Activated effector memory CD4-positive, alpha-beta T cell treated with Interleukin-2 at 50 U/mL for 16 hours (primary cell): ENCODE measurements at regions not wholly inside any gene's neighbourhood (a gene's known extent, or its start where the extent isn't known, plus 50 kb on each side); places are given as distances from the start of the nearest gene placed in this dataset.

Experiments used
- DNase-seq: peaks from one replicate; pipeline ENCODE4 v3.0.0-alpha.2; 2020

DNA sequence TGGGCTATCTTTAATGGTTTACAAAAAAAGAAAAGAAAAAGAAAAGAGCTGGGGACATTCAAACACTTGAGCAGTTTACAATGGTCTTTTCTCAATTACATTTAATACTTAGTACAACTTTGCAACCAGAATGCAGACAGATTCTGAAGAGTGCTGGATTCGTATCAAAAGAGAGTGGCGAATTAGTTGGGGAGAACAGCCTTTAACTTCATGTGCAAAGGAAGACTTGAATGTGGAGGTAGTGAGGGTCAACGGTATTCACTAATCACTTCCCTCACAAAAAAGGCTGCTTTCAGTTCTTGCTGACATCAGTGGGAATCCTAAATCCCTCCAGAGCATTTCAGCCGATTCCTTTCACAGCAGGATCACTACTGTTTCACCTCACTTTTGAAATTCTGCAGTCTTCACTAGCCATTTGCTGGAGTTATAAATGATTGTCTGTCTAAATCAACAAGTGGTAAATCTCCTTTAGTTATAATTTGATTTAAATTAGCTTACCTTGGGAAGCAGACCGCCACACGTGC is 323.0 kb upstream of the SEMA6D start:
- DNase-seq: no peak

DNA sequence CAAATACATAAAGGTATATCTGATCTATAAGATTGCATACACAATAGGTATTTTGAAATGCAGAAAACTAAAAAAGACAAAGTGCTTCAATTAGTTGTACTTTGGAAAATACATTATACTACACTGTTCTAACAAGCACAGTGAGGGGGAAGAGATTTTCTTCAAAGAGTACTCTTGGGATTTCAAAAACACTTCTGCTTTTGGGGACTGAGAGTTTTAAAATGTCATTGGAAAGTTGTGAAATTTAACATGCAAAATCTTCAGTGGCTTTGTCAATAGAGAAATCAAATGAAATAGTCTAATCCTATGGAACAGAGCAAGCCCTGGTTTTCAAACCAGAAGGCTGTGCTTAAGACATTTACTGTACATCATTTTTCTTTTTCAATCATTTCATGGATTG is 322.2 kb upstream of the SEMA6D start:
- no peak for DNase-seq

DNA sequence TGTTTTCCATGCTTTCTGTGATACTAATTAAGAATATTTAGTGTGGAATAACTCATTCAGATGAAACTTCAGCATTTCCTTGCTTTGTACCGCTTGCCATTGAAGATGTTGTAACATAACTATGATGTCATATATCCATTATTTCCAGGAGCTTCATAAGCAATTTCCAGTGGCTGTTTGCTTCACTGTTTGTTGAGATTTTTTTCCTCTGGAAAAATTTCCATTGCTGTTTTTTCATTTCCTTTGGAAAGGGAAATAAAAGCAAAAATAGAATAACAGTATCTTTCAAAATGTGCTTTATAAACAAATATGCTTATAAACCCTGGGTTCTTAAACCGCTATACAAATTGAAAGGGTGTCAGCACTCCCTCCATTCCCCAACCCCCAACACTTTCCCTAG is 319.6 kb upstream of the SEMA6D start:
- no peak for DNase-seq

DNA sequence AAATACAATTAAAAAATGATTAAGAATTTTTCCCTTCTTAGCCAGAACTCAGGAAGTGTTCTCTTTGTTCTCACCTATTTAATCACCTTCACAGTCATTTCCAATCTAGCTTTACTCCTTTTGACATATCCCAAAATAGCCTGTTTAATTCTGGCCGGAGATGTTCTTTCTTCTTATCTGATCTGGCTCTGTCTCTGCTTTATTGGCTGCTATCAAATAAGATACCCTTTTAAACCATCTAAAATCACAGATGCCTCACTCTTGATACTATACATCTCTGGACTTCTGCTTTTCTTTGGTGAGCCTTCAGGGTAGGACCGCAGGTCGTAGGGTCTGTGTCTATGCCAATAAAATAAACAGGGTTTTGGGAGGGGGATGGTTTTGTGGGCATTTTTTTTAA is 319.2 kb upstream of the SEMA6D start:
- DNase-seq: no peak

DNA sequence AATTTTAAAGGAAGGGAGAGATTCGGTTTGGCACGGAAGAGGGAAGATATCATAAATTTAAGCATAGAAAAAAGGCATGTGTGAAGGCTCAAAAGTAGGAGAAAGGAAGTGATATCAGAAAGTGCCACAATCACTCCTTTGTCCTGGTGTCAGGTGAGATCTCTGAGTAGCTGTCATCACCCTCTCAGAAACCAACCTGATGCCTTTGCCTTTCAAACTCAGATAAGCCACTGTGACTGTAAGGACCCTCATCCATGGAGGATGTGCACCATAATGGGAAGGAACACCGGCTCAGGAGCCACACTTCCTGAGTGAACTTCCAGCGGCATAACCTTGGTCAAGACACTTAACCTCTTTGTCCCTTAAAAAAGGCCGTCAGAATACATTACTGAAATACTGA is 318.7 kb upstream of the SEMA6D start:
- DNase-seq: no peak

DNA sequence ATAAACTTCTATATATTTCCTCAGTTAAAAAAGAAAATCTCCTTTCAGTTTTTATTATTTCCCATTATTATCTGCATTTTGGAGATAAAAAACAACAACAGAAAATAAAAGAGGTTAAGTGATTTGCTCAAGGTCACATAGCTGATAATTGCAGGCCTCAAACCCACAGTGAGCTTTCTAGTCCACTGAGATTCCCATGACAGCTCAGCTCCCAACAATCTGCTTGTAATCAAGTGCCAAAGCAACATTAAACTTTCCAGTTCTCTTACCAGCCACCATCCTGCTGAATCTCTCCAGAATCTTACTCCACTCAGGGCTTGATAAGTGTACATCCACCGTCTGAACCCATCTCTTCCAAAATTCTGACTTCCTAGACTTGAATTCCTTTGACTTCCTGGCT is 318.2 kb upstream of the SEMA6D start:
- DNase-seq: no peak

DNA sequence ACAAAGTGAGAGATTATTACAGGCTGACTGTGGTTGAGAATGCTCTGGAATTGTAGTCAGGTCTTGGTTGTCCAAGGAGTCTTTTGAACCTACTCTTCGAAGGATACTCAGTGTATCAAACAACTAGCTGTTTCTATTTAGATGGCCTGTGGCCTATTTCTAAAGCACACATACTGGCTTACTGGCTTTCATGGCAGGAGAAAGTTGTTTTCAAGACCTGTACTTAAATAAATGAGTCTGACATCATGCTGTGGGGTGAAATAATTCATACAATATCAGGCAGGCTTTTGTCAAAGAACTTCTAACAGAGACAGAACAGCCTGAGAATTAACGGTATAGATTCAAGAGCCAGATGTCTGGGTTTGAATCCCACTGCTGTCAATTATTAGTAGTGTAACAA is 316.7 kb upstream of the SEMA6D start:
- no peak for DNase-seq

DNA sequence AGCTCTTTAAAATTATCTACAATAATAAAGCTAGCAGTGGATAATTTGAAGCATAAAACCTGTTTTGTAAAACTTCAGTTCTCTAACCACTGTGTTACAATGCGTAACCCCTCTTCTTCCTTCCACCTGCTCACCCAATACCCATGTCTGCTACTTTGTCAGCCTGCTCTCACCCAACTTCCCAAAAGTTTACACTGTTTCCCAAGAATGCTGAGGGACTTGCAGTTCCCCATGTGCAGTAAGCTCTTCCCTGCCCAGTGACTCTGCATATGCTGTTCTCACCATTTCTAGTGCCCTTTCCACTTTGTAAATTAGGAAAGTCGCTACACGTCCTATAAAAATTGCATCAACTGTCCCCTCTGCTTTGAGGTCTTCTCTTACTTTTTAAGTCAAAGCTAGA is 315.9 kb upstream of the SEMA6D start:
- no peak for DNase-seq

DNA sequence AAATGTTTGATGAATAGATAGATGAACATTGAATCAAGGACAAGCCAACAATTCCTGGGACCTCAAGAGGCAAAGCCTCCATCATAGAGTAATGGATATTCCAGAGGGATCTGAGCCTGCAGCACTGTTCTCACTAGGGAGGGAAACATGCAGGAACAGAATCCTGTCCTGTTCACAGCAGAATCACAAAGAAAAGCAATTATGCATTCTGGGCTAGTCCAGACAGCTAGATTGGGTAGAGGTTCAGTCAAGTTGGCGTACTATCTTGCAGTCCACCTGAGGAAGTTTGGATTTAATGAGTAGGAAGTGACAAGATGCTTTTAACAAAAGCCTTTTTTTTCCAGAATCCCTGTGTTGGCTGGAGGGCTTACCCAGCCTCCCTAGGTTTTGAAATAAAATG is 314.5 kb upstream of the SEMA6D start:
- no peak for DNase-seq

DNA sequence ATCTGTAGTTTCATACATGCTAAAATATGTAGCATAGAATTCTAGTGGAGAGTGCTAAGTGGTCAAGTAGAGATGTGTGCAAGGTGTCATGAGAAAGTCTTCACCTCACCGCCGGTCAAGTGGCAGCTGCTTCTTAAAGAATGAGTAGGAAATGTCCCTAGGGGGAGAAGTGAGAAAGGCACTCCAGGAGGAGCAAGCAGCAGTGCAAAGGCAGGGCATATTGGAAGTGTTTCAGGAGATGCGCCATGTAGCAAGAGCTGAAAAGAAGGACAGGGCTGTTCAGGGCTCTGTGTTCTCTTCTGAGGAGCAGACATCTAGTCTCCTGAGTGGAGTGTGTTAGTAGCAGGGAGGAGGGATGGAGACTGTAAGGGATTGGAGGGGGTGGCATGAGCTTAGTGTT is 312.4 kb upstream of the SEMA6D start:
- no peak for DNase-seq

DNA sequence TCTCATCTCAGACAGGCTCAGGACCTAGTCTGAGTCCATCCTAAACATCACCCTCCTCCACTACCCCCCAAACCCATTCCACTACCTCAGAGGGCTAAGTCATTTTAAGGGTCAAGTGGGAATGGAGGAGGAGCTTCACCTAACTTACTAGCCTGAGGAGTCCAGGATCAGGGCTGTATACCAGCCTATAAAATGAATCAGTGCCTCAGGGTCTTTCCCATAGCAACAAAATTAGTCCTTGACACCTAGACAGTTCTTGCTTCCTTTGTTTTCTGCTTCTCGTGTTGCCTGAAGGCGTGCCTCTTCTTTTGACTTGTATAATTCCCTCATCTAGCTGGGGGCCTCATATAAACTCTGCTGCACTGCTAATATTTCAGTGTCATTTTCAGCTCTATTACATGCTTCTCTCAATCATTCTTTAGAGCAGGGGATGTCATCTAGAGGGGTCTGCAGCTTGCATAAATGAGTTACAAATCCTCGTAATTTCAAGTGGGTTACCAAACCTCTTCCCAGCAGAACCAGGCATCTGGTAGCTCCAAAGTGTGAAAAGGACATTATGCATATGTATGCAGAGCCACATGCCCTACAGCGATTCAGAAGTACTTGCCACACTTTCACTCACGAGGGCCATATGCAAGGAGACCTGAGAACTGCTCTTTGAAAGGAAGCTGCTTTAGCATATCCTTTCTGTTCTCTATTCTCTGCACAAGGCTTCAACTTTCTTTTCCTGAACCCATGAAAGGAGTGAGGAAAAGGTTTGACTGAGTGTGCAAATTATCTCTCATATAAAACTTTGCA is 311.7 kb upstream of the SEMA6D start:
- DNase-seq: no peak

DNA sequence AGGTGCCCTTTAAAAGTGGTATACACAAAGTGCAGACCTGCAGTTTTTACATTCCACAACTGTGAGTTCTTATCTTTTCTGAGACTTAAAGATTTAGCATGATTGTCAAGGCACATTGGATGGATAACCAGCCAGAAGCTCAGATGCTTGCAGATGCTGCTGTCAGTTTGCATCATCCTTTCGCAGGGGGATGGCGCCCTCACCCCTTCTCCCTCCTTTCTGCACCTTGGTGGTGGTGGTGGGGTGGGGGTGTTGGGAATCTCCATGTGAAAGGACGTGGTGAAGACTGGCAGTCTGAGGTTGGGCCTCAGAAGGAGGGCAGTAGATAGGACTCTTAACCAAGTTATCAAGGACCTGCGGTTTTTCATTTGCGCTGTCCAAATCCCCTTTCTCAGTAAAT is 309.6 kb upstream of the SEMA6D start:
- no peak for DNase-seq

DNA sequence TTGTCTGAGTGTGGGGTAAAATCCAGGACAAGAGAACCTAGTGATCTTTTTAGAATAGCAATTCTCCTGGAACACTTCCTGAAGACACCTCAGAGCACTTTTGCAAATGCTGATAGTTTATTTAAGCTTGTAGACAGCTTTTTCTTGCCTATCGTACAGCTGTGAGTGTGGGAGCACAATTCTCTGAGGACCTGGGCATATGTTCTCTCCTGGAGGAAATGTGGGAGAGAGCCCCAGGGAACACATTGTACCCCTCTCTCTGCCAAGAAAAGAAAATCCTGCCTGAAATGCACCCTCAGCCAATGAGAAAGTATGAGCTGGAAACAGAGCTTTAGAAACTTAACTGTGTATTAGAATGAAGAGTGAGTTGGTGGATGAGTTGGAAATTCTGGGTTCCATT is 308.3 kb upstream of the SEMA6D start:
- no peak for DNase-seq

DNA sequence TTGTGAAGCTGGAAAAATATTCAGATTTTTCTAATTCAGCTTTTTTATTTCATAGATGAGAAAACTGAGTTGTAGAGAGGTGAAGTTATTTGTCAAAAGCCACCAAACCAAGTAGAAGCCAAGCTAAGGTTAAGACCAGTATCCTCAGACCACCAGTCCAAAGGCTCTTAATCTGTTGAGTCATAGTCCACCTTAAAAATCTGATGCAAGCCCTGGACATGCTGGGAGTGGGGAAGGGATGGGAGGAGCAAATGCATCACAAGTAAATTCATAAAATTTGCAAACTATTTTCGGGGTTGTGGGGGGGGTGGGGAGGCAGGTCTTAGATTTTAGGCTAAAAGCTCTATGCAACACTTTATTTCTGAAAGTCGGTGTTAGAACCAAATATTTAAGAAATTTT is 307.7 kb upstream of the SEMA6D start:
- no peak for DNase-seq

DNA sequence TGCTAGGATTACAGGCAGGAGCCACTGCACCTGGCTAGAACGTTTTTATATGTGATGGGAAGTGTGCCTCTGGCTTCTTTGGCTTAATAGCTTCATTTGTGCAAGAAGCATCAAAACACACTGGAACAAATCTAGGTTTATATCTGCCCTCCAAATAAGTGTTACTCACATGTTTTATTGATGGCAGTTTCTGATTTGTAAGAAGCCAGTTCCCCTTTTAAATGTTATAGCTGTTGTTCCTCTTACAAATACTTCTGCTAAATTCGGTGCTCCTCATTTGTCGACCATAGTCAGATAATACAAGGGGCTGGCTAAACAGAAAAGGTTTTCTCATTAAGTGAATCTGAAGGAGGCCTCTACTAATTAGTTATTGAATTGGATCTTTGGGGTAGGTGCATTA is 307.1 kb upstream of the SEMA6D start:
- no peak for DNase-seq

DNA sequence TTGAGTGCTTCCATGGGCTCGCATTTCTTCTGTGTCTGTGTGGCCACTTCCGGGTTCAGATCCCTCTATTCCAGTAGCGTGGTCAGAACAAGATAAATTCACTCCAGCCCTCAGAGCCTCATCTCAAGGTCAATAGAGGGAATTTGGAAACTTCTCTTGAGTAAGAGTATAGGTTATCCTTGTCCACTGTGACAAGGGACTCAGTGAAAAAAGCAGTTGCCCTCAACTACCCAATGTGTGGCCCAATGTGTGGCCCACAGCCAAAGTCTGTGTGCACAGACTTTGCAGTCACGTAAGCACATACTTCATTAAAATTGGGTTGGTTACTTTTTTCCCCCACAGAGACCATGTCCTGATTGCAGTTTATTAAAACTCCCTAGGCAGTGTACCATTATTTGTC is 305.6 kb upstream of the SEMA6D start:
- no peak for DNase-seq

DNA sequence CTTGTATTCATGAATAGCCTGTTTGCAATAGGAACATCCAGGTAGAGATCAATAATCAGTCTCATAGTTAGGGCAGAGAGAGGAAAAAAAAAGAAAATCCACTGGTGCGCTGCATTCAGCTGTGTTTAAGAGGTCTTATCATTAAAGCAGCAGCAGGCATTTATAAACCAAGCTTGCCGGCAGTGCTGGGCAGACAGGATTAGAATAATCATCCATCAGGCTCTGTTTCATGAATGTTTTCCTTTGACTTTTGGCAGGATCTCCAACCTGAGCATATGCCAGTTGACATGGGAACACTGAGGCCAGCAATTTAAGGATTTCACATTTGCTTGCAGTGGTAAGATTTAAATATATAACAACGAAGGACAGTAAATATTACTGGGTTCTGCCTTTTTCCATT is 305.2 kb upstream of the SEMA6D start:
- no peak for DNase-seq

DNA sequence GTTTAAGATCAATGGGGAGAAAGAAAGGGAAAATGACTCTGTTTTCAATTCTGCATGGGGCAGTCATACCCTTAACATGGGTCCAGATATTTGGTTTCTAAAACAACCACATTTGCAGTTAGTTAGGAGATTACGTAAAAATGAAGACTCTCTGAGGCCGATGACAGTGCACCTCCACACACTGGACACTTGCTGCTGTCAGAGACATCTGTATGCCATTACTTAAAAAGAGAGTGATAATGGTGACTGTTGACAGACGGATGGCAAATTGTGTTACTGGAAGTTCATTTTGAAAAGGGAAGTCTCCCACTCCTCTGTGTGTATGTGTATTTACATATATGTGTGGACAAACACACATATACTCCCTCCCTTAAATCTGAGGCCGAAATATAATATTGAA is 304.5 kb upstream of the SEMA6D start:
- DNase-seq: no peak

DNA sequence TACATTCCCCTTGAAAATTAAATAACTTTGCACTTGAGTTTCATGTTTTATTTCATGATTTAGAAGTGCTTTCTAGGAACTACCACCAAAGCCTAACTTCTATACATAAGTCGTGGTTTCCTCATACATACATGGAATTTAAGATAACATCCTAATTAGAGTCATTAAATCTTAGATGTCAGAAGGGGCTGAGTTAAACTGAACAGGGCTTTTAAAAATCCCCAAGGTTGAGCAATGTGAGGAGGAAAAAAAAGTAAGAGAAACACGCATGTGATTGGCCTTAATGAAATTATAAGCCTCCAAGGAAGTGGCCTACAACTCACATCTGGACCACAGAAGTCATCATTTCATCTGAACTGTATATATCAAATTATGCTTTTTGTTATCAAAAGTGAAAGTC is 303.1 kb upstream of the SEMA6D start:
- DNase-seq: no peak

DNA sequence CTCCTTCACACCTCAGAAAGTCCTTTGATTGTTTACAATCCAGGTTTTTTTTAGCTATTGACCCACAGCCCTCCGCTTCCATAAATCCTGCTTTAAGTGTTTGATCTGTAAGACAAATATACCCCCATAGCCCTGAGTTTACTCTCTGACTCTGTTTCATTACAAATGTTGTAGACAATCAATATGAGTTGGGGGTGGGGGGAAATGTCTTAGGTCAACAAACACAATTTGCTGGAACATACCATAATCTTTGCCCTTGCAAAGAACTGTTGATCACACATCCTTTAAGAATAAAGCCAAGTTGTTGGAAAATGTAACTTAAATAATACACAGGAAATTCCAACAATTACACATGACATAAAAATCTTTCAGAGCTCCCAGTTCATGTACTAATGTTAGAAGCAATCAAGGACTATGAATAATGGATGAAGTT is 301.8 kb upstream of the SEMA6D start:
- no peak for DNase-seq

DNA sequence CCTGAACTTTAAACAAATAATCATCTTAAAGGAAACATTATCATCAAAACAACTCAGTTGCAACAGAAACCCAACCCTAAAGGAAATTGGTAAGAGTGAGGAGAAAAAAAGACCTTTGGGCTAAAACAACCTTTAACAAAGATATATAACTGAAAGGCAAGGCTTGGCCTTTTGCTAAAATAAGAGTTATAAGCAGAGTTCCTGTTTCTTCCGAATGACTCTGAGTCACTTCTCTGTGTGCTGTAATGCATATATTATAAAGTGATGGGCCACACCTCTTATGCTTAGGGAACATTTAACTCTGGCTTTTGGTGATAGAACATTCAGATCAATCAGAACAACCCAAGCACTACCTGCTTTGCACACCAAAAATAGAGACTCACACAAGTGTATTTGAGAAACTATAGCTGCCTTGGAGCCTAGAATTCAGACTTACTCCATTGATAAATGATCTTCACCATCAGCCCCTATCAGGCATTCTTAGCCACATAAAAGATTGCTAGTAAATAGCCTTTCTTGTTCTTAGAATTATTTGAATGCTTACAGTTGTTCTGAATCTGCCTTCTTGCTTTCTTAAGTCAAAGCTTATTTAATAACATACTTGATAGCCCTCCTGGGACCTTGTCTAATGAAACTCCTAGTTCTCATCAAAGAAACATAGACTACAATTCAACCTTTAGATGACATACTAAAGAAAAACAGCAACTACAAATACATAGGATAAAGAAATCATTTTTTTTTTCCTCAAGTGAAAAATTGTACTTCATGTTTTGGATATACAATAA is 294.2 kb upstream of the SEMA6D start:
- DNase-seq: no peak

DNA sequence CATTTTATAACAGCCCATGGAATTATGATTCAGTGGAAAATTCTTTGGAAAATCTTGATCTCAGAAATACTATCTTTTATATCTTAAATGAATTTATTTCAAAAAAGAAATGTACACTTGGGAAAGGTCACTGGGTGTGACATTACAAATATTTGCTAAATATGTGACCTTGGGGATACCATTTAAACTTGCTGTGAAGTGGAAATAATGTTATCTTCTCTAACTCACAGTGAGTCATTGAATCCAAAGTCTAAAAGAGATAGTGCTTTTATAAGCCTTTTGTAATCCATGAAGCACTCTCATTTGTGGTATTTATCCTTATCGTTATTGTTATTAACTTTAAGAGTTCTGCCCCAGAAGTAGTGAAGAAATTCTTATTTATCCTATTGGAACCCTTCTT is 289.8 kb upstream of the SEMA6D start:
- no peak for DNase-seq

DNA sequence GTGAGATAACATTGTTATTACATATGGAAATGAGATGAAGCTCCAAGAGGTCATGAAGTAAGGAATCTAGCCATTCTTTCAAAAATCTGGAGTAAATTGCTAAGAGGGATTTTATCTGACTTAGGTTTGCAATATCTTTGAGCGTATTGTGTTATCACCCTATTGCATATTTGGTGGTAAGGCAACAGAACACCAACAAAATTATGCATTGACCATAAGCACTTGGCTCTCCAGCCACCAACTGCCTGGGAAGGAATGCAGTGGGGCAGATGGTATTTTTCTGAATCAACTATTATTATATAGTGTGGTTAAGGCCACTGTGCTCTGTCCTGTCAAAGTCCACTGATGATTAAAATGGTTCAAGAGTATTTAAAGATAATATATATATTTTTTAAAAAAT is 287.9 kb upstream of the SEMA6D start:
- DNase-seq: no peak

DNA sequence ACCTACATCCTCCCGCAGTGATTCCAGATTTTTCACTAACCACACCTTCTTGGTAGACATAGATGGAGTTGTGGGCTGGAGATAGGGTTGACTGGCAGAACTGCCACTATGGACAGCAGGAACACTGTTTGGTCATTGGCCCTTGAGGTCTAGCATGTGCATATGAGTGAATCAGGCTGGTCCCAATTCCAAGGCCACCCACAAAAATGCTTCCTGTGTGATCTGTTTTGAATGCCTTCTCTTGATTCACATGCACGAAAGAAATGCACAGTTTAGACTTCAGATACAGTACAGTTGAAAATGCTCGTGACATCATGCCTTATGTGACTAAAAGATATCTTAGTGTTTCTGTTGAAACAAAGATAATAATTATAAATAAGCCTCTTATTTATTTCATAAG is 285.8 kb upstream of the SEMA6D start:
- DNase-seq: no peak
